Hepatocyte (in vitro differentiated cells): ENCODE measurements at regions not wholly inside any gene's neighbourhood (a gene's known extent, or its start where the extent isn't known, plus 50 kb on each side); places are given as distances from the start of the nearest gene placed in this dataset.

Source experiments
- DNase-seq: peaks from one replicate; pipeline ENCODE4 v3.0.0-alpha.2; 2016; ENCODE audit warnings: low spot score
- H2AFZ ChIP-seq: fragments of 200-600 bp; sonication (generic); 2 replicates; pipeline ENCODE4 v1.6.0; 2016; ENCODE audit warnings: antibody characterized with exemption, mild to moderate bottlenecking
- H3K27ac ChIP-seq: fragments of 200-600 bp; sonication (generic); 2 replicates; pipeline ENCODE4 v1.5.1; 2016; ENCODE audit warnings: mild to moderate bottlenecking
- H3K27me3 ChIP-seq: fragments of 200-600 bp; sonication (generic); 2 replicates; pipeline ENCODE4 v1.6.1; 2016
- H3K36me3 ChIP-seq: fragments of 200-600 bp; sonication (generic); replicated peaks from 2 replicates; pipeline ENCODE4 v1.5.1; 2016; ENCODE audit warnings: low read depth; ENCODE audit not compliant: insufficient read depth
- H3K4me1 ChIP-seq: fragments of 200-600 bp; sonication (generic); 2 replicates; pipeline ENCODE4 v1.5.1; 2016; ENCODE audit warnings: mild to moderate bottlenecking, moderate library complexity; ENCODE audit not compliant: insufficient read depth
- H3K4me2 ChIP-seq: fragments of 200-600 bp; sonication (generic); 2 replicates; pipeline ENCODE4 v1.6.0; 2016
- H3K4me3 ChIP-seq: fragments of 200-600 bp; sonication (generic); 2 replicates; pipeline ENCODE4 v1.5.1; 2016; ENCODE audit warnings: mild to moderate bottlenecking
- H3K79me2 ChIP-seq: fragments of 200-600 bp; sonication (generic); 2 replicates; pipeline ENCODE4 v1.6.0; 2017; ENCODE audit warnings: mild to moderate bottlenecking
- H3K9me2 ChIP-seq: fragments of 200-600 bp; sonication (generic); replicated peaks from 2 replicates; pipeline ENCODE4 v1.6.0; 2017; ENCODE audit warnings: mild to moderate bottlenecking; ENCODE audit not compliant: insufficient read depth
- H3K9me3 ChIP-seq: fragments of 200-600 bp; sonication (generic); 2 replicates; pipeline ENCODE4 v1.5.1; 2016; ENCODE audit warnings: low read depth, mild to moderate bottlenecking
- H4K20me1 ChIP-seq: fragments of 200-600 bp; sonication (generic); 2 replicates; pipeline ENCODE4 v1.6.0; 2016; ENCODE audit warnings: mild to moderate bottlenecking; ENCODE audit not compliant: insufficient read depth, poor library complexity, severe bottlenecking
- CTCF ChIP-seq: fragments of 200-600 bp; sonication (generic); IDR thresholded peaks from 2 replicates; pipeline ENCODE4 v1.5.1; 2016; ENCODE audit warnings: antibody characterized with exemption, mild to moderate bottlenecking; ENCODE audit not compliant: poor library complexity
- EZH2 ChIP-seq: fragments of 200-600 bp; sonication (generic); IDR thresholded peaks from 2 replicates; pipeline ENCODE4 v1.6.1; 2016; ENCODE audit warnings: antibody characterized with exemption, mild to moderate bottlenecking, borderline replicate concordance
- EZH2phosphoT487 ChIP-seq: fragments of 200-600 bp; sonication (generic); IDR thresholded peaks from one replicate; pipeline ENCODE4 v1.6.1; 2018; ENCODE audit warnings: antibody characterized with exemption, mild to moderate bottlenecking, low read depth, moderate library complexity; ENCODE audit not compliant: unreplicated experiment, severe bottlenecking
- WGBS: methylation state at CpG from one replicate; pipeline ENCODE4 v1.1.6; 2016; ENCODE audit warnings: low lambda C conversion rate; ENCODE audit errors: missing lambda C conversion rate; 5-methylcytosine and 5-hydroxymethylcytosine counted together

- no peak overlapping the region for H3K27ac ChIP-seq
- no peaks in the 10 kb centered on the region for H4K20me1 ChIP-seq
- no peaks in the 10 kb centered on the region for H3K9me3 ChIP-seq
- no peaks in the 10 kb centered on the region for H3K27me3 ChIP-seq
- H3K79me2 ChIP-seq = no peaks in the 10 kb centered on the region
- H2AFZ ChIP-seq = no peak overlapping the region
- no peaks in the 10 kb centered on the region for H3K4me1 ChIP-seq
- 85% methylated on average over 1 of the region's 1 CpG for WGBS
- H3K36me3 ChIP-seq = no peaks in the 10 kb centered on the region
- no peak for DNase-seq
- no peaks in the 10 kb centered on the region for H3K9me2 ChIP-seq
- TF ChIP-seq EZH2 (no peak), EZH2phosphoT487 (no peak), CTCF (no peak)
- H3K4me3 ChIP-seq = no peak overlapping the region
- no peak overlapping the region for H3K4me2 ChIP-seq
These were observed 496.3 kb upstream of the CNTN3 start for GRCh38 chr3:75110741-75111140.

- H3K79me2 ChIP-seq = no peaks in the 10 kb centered on the region
- no peak overlapping the region for H2AFZ ChIP-seq
- TF ChIP-seq CTCF = no peak
- no peak for TF ChIP-seq EZH2
- no peak for TF ChIP-seq EZH2phosphoT487
- no peaks in the 10 kb centered on the region for H4K20me1 ChIP-seq
- H3K4me3 ChIP-seq = no peak overlapping the region
- H3K36me3 ChIP-seq = no peaks in the 10 kb centered on the region
- no peak for DNase-seq
- no peak overlapping the region for H3K27ac ChIP-seq
- 84% methylated on average over 2 of the region's 2 CpGs for WGBS
- no peaks in the 10 kb centered on the region for H3K4me1 ChIP-seq
- H3K4me2 ChIP-seq = no peak overlapping the region
- no peaks in the 10 kb centered on the region for H3K9me2 ChIP-seq
- H3K9me3 ChIP-seq = no peaks in the 10 kb centered on the region
- no peaks in the 10 kb centered on the region for H3K27me3 ChIP-seq
These were observed 501.2 kb upstream of the CNTN3 start for GRCh38 chr3:75115695-75116094.

GRCh38 chr3:75118779-75119178 is 504.3 kb upstream of the CNTN3 start:
- Histone ChIP-seq H3K4me3 (no peak overlapping the region), H3K4me1 (no peaks in the 10 kb centered on the region)

More at GRCh38 chr3:75118779-75119178, 504.3 kb upstream of the CNTN3 start:
- TF ChIP-seq CTCF (no peak), EZH2phosphoT487 (no peak), EZH2 (no peak)
- H3K36me3 ChIP-seq = no peaks in the 10 kb centered on the region
- H3K27ac ChIP-seq = no peak overlapping the region
- no peaks in the 10 kb centered on the region for H3K27me3 ChIP-seq
- 100% methylated on average over 1 of the region's 1 CpG for WGBS
- H3K9me3 ChIP-seq = no peaks in the 10 kb centered on the region
- H3K79me2 ChIP-seq = no peaks in the 10 kb centered on the region
- H2AFZ ChIP-seq = no peak overlapping the region
- no peak overlapping the region for H3K4me2 ChIP-seq
- H4K20me1 ChIP-seq = no peaks in the 10 kb centered on the region
- DNase-seq = no peak
- H3K9me2 ChIP-seq = no peaks in the 10 kb centered on the region
